Thoracic aorta (tissue), 2 donors: ENCODE measurements at regions not wholly inside any gene's neighbourhood (a gene's known extent, or its start where the extent isn't known, plus 50 kb on each side); places are given as distances from the start of the nearest gene placed in this dataset.

Experiments
- ATAC-seq: fragments of 150-250 bp; one replicate; pipeline ENCODE4 v1.8.0; 2017; ENCODE audit warnings: low read depth; ENCODE audit not compliant: insufficient number of reproducible peaks, low FRiP score
- DNase-seq: peaks from one replicate; pipeline ENCODE4 v3.0.0-alpha.2; 2020; ENCODE audit warnings: low spot score
- H3K27ac ChIP-seq, 2 donors: fragments of 200-600 bp; sonication (generic); 1 replicate in 1 of 2; 2 replicates in 1 of 2; pipeline ENCODE4 v1.5.1; 2016; ENCODE audit warnings: mild to moderate bottlenecking in 2 of 2, moderate library complexity in 2 of 2
- H3K27me3 ChIP-seq: fragments of 200-600 bp; sonication (generic); replicated peaks from 2 replicates; pipeline ENCODE4 v1.6.0; 2016; ENCODE audit warnings: mild to moderate bottlenecking; ENCODE audit not compliant: insufficient read depth
- H3K36me3 ChIP-seq: fragments of 200-600 bp; sonication (generic); one replicate; pipeline ENCODE4 v1.5.1; 2016
- H3K4me1 ChIP-seq, 2 donors: fragments of 200-600 bp; sonication (generic); 1 replicate in 1 of 2; 2 replicates in 1 of 2; pipeline versions ENCODE4 v1.5.1 to v1.6.0; 2016; ENCODE audit warnings: low read depth in 2 of 2, mild to moderate bottlenecking in 1 of 2; ENCODE audit not compliant: control insufficient read depth in 1 of 2
- H3K4me3 ChIP-seq: fragments of 200-600 bp; sonication (generic); 2 replicates; pipeline ENCODE4 v1.5.1; 2016; ENCODE audit warnings: mild to moderate bottlenecking
- H3K9me3 ChIP-seq: fragments of 200-600 bp; sonication (generic); 2 replicates; pipeline ENCODE4 v1.5.1; 2016
- CTCF ChIP-seq: fragments of 200-600 bp; sonication (generic); IDR thresholded peaks from one replicate; pipeline ENCODE4 v1.5.1; 2019; ENCODE audit warnings: antibody characterized with exemption

DNA sequence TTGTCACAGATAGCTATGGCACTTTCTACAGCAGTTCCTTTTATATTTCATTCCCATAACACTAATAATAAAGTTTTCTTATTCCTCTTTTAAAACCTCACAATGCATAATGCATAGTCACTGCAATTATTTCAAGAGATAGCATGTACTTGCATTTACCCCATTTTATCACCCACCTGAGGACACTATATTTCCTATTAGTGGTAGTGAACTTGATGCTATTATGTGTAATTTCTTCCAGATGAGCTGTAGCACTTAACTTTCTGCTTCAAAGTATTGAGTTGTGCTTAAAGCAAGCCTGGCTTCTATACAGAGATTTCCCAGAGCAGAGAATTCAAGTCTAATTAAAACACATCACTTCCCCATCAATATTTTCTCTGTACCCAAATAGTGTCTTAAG lies 461.1 kb downstream of the HTR7 start:
- no peak overlapping the region for H3K4me3 ChIP-seq
- H3K27ac ChIP-seq: no peak overlapping the region
- no peak for TF ChIP-seq CTCF
- H3K36me3 ChIP-seq: no peaks in the 10 kb centered on the region
- no peaks in the 10 kb centered on the region for H3K4me1 ChIP-seq
- DNase-seq: no peak
- H3K27me3 ChIP-seq: no peaks in the 10 kb centered on the region
- no peak for ATAC-seq
- H3K9me3 ChIP-seq: no peaks in the 10 kb centered on the region

GRCh38 chr10:90398566-90398965 lies 459.3 kb downstream of the HTR7 start:
- Histone ChIP-seq H3K4me3 (no peak overlapping the region), H3K4me1 (no peaks in the 10 kb centered on the region), H3K36me3 (no peaks in the 10 kb centered on the region), H3K27ac (no peak overlapping the region), H3K27me3 (no peaks in the 10 kb centered on the region), H3K9me3 (no peaks in the 10 kb centered on the region)
- ATAC-seq (no peak), DNase-seq (no peak)
- TF ChIP-seq CTCF: no peak

- Histone ChIP-seq H3K4me3 (no peak overlapping the region), H3K27me3 (no peaks in the 10 kb centered on the region), H3K4me1 (no peaks in the 10 kb centered on the region), H3K9me3 (no peaks in the 10 kb centered on the region), H3K27ac (no peak overlapping the region), H3K36me3 (no peaks in the 10 kb centered on the region)
- ATAC-seq: no peak
- no peak for DNase-seq
- TF ChIP-seq CTCF: no peak
Measured at GRCh38 chr10:90399782-90400181, 458.1 kb downstream of the HTR7 start.

- DNase-seq (no peak), ATAC-seq (no peak)
- Histone ChIP-seq H3K9me3 (no peaks in the 10 kb centered on the region), H3K36me3 (no peaks in the 10 kb centered on the region), H3K27me3 (no peaks in the 10 kb centered on the region), H3K4me1 (no peaks in the 10 kb centered on the region), H3K4me3 (no peak overlapping the region), H3K27ac (no peak overlapping the region)
- TF ChIP-seq CTCF: no peak
Measured at GRCh38 chr10:90403211-90404000, 454.4 kb downstream of the HTR7 start.

GRCh38 chr10:90407131-90407530 lies 450.7 kb downstream of the HTR7 start:
- Histone ChIP-seq H3K27me3 (no peaks in the 10 kb centered on the region), H3K9me3 (no peaks in the 10 kb centered on the region), H3K36me3 (no peaks in the 10 kb centered on the region), H3K27ac (no peak overlapping the region), H3K4me3 (no peak overlapping the region), H3K4me1 (no peaks in the 10 kb centered on the region)
- no peak for DNase-seq
- TF ChIP-seq CTCF: no peak
- ATAC-seq: no peak
